Hepatocyte (in vitro differentiated cells): ENCODE measurements at regions not wholly inside any gene's neighbourhood (a gene's known extent, or its start where the extent isn't known, plus 50 kb on each side); places are given as distances from the start of the nearest gene placed in this dataset.
"Not testable (repeated sequence)": the region's sequence is repeated elsewhere in the genome, so short reads cannot be mapped to it uniquely, and the experiment has no call there.

ENCODE experiments used
- DNase-seq: peaks from one replicate; pipeline ENCODE4 v3.0.0-alpha.2; 2016; ENCODE audit warnings: low spot score
- H2AFZ ChIP-seq: fragments of 200-600 bp; sonication (generic); 2 replicates; pipeline ENCODE4 v1.6.0; 2016; ENCODE audit warnings: antibody characterized with exemption, mild to moderate bottlenecking
- H3K27ac ChIP-seq: fragments of 200-600 bp; sonication (generic); 2 replicates; pipeline ENCODE4 v1.5.1; 2016; ENCODE audit warnings: mild to moderate bottlenecking
- H3K27me3 ChIP-seq: fragments of 200-600 bp; sonication (generic); 2 replicates; pipeline ENCODE4 v1.6.1; 2016
- H3K36me3 ChIP-seq: fragments of 200-600 bp; sonication (generic); replicated peaks from 2 replicates; pipeline ENCODE4 v1.5.1; 2016; ENCODE audit warnings: low read depth; ENCODE audit not compliant: insufficient read depth
- H3K4me1 ChIP-seq: fragments of 200-600 bp; sonication (generic); 2 replicates; pipeline ENCODE4 v1.5.1; 2016; ENCODE audit warnings: mild to moderate bottlenecking, moderate library complexity; ENCODE audit not compliant: insufficient read depth
- H3K4me2 ChIP-seq: fragments of 200-600 bp; sonication (generic); 2 replicates; pipeline ENCODE4 v1.6.0; 2016
- H3K4me3 ChIP-seq: fragments of 200-600 bp; sonication (generic); 2 replicates; pipeline ENCODE4 v1.5.1; 2016; ENCODE audit warnings: mild to moderate bottlenecking
- H3K79me2 ChIP-seq: fragments of 200-600 bp; sonication (generic); 2 replicates; pipeline ENCODE4 v1.6.0; 2017; ENCODE audit warnings: mild to moderate bottlenecking
- H3K9me2 ChIP-seq: fragments of 200-600 bp; sonication (generic); replicated peaks from 2 replicates; pipeline ENCODE4 v1.6.0; 2017; ENCODE audit warnings: mild to moderate bottlenecking; ENCODE audit not compliant: insufficient read depth
- H3K9me3 ChIP-seq: fragments of 200-600 bp; sonication (generic); 2 replicates; pipeline ENCODE4 v1.5.1; 2016; ENCODE audit warnings: low read depth, mild to moderate bottlenecking
- H4K20me1 ChIP-seq: fragments of 200-600 bp; sonication (generic); 2 replicates; pipeline ENCODE4 v1.6.0; 2016; ENCODE audit warnings: mild to moderate bottlenecking; ENCODE audit not compliant: insufficient read depth, poor library complexity, severe bottlenecking
- EZH2 ChIP-seq: fragments of 200-600 bp; sonication (generic); IDR thresholded peaks from 2 replicates; pipeline ENCODE4 v1.6.1; 2016; ENCODE audit warnings: antibody characterized with exemption, mild to moderate bottlenecking, borderline replicate concordance
- EZH2phosphoT487 ChIP-seq: fragments of 200-600 bp; sonication (generic); IDR thresholded peaks from one replicate; pipeline ENCODE4 v1.6.1; 2018; ENCODE audit warnings: antibody characterized with exemption, mild to moderate bottlenecking, low read depth, moderate library complexity; ENCODE audit not compliant: unreplicated experiment, severe bottlenecking
- WGBS: methylation state at CpG from one replicate; pipeline ENCODE4 v1.1.6; 2016; ENCODE audit warnings: low lambda C conversion rate; ENCODE audit errors: missing lambda C conversion rate; 5-methylcytosine and 5-hydroxymethylcytosine counted together
- TF ChIP-seq, protein P1 (sequence below): fragments of 200-600 bp; sonication (generic); IDR thresholded peaks from 2 replicates; pipeline ENCODE4 v1.5.1; 2016; ENCODE audit warnings: antibody characterized with exemption, mild to moderate bottlenecking; ENCODE audit not compliant: poor library complexity

DNA sequence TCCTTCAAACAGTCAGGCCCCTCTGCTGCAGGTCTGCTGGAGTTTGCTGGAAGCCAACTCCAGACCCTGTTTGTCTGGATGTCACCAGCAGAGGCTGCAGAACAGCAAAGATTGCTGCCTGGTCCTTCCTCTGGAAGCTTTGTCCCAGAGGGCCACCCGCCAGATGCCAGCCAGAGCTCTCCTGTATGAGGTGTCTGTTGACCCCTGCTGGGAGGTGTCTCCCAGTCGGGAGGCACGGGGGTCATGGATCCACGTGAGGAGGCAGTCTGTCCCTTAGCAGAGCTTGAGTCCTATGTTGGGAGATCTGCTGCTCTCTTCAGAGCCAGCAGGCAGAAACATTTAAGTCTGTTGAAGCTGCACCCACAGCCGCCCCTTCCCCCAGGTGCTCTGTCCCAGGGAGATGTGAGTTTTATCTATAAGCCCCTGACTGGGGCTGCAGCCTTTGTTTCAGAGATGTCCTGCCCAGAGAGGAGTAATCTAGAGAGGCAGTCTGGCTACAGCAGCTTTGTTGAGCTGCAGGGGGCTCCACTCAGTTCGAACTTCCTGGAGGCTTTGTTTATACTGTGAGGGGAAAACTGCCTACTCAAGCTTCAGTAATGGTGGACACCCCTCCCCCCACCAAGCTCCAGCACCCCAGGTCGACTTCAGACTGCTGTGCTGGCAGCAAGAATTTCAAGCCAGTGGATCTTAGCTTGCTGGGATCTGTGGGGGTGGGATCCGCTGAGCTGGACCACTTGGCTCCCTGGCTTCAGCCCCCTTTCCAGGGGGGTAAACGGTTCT, 72.1 kb downstream of the OGFRL1 start:
- DNase-seq, H4K20me1 ChIP-seq, H3K27me3 ChIP-seq, H3K9me2 ChIP-seq, H3K36me3 ChIP-seq, H3K27ac ChIP-seq, H3K4me3 ChIP-seq, H3K9me3 ChIP-seq, H2AFZ ChIP-seq, H3K4me2 ChIP-seq, H3K4me1 ChIP-seq, H3K79me2 ChIP-seq: not testable (repeated sequence)
- WGBS: 91% methylated on average over 9 of the region's 9 CpGs

DNA sequence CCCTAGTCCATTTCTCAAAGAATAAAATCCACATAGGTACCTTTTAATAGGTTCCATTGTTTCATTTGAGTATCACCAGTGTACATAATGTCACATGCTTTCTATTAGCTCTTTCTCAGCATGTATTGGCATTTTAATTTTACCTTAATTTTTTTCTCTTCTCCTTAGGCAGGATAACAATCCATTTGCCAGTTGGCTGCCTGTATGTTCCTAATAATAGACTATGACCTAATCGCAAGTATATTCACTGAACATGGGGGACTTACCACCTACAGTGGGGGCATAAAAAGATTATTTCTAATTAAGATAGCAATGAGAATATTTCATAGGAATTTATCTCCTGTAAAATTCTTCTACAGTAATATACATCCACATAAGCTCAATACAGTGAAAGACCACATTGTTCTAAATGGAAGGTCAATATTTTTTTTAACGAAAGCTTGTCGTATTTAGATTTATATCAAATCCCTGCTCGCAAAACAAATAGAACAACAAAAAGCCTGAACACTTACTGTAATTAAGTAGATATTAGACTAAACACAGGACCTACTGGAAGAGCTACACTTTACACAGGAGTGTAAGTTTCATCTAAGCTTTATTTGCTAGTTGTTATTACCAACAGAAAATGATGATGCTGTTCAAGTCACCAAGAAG, 76.4 kb downstream of the OGFRL1 start:
- no peaks in the 10 kb centered on the region for H3K9me2 ChIP-seq
- H3K4me1 ChIP-seq: no peaks in the 10 kb centered on the region
- 84% methylated on average over 4 of the region's 4 CpGs for WGBS
- H3K79me2 ChIP-seq: no peaks in the 10 kb centered on the region
- H2AFZ ChIP-seq: no peak overlapping the region
- H3K27ac ChIP-seq: no peak overlapping the region
- no peaks in the 10 kb centered on the region for H4K20me1 ChIP-seq
- no peaks in the 10 kb centered on the region for H3K27me3 ChIP-seq
- no peak overlapping the region for H3K4me2 ChIP-seq
- no peaks in the 10 kb centered on the region for H3K9me3 ChIP-seq
- no peaks in the 10 kb centered on the region for H3K36me3 ChIP-seq
- H3K4me3 ChIP-seq: no peak overlapping the region
- no peak for DNase-seq
- TF ChIP-seq, protein P1, sequence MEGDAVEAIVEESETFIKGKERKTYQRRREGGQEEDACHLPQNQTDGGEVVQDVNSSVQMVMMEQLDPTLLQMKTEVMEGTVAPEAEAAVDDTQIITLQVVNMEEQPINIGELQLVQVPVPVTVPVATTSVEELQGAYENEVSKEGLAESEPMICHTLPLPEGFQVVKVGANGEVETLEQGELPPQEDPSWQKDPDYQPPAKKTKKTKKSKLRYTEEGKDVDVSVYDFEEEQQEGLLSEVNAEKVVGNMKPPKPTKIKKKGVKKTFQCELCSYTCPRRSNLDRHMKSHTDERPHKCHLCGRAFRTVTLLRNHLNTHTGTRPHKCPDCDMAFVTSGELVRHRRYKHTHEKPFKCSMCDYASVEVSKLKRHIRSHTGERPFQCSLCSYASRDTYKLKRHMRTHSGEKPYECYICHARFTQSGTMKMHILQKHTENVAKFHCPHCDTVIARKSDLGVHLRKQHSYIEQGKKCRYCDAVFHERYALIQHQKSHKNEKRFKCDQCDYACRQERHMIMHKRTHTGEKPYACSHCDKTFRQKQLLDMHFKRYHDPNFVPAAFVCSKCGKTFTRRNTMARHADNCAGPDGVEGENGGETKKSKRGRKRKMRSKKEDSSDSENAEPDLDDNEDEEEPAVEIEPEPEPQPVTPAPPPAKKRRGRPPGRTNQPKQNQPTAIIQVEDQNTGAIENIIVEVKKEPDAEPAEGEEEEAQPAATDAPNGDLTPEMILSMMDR: no peak
- TF ChIP-seq EZH2phosphoT487 (no peak), EZH2 (no peak)

DNA sequence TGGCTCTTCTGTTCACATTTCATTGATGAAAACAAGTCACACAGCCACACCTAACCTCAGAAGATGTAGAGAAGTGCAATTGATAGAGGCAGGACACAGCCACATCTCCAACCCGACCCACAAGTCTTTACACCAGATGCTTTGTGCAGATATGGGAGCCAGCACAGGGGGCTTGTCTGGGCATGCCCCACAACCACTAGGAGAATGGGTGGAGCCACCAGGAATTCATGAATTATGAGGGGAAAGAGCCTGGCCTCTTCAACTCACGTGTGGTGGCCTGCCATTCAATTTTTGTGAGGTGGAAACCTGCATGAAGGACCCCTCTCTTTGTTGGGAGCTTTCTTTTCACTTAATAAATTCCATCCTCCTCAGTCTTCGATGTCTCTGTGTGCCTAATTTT, 79.1 kb downstream of the OGFRL1 start:
- no peaks in the 10 kb centered on the region for H3K36me3 ChIP-seq
- H2AFZ ChIP-seq: no peak overlapping the region
- H3K27me3 ChIP-seq: no peaks in the 10 kb centered on the region
- H3K4me1 ChIP-seq: no peaks in the 10 kb centered on the region
- H4K20me1 ChIP-seq: no peaks in the 10 kb centered on the region
- no peak overlapping the region for H3K4me2 ChIP-seq
- TF ChIP-seq EZH2: no peak
- no peak for TF ChIP-seq EZH2phosphoT487
- TF ChIP-seq, protein P1: no peak
- 79% methylated on average over 3 of the region's 3 CpGs for WGBS
- H3K9me3 ChIP-seq: no peaks in the 10 kb centered on the region
- H3K4me3 ChIP-seq: no peak overlapping the region
- H3K9me2 ChIP-seq: no peaks in the 10 kb centered on the region
- no peaks in the 10 kb centered on the region for H3K79me2 ChIP-seq
- no peak for DNase-seq
- no peak overlapping the region for H3K27ac ChIP-seq

DNA sequence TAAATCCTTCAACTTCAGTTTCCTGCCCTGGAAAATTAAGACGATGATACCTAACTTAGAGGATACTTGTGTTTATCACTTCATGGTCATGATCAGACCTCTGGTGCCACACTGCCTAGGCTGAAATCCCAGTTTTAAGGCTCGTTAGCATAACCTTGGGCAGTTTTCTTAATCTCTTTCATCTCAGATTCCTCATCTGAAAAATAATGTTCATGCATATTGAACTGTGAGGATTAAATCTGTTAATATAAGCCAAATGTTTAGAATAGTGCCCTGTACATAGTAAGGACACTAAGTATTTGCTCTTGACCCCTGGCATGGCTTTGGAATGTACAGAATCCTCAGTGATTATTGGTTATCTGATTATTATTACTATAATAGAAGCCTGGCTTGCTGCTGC, 79.7 kb downstream of the OGFRL1 start:
- H3K4me3 ChIP-seq: no peak overlapping the region
- no peaks in the 10 kb centered on the region for H3K4me1 ChIP-seq
- no peak overlapping the region for H3K27ac ChIP-seq
- H3K27me3 ChIP-seq: no peaks in the 10 kb centered on the region
- WGBS: 91% methylated on average over 2 of the region's 2 CpGs
- TF ChIP-seq EZH2phosphoT487 (no peak), EZH2 (no peak)
- TF ChIP-seq, protein P1: no peak
- H3K9me2 ChIP-seq: no peaks in the 10 kb centered on the region
- H2AFZ ChIP-seq: no peak overlapping the region
- no peak overlapping the region for H3K4me2 ChIP-seq
- H3K79me2 ChIP-seq: no peaks in the 10 kb centered on the region
- H3K9me3 ChIP-seq: no peaks in the 10 kb centered on the region
- DNase-seq: no peak
- no peaks in the 10 kb centered on the region for H3K36me3 ChIP-seq
- H4K20me1 ChIP-seq: no peaks in the 10 kb centered on the region
